WTC11 (cell line): ENCODE measurements at regions not wholly inside any gene's neighbourhood (a gene's known extent, or its start where the extent isn't known, plus 50 kb on each side); places are given as distances from the start of the nearest gene placed in this dataset.

Experiments
- ATAC-seq: fragments of 200-7000 bp; cut with Tn5 transposase; 2 replicates; pipeline ENCODE4 v1.10.0; 2021; ENCODE audit warnings: mild to moderate bottlenecking, moderate library complexity
- CTCF ChIA-PET: fragments of 300-600 bp; sonication (Branson Sonifier 250); formaldehyde crosslinking; loops from one replicate; lab custom pipeline; 2021; ENCODE audit warnings: antibody characterized with exemption; lab: Charles Lee
- POLR2A ChIA-PET: fragments of 350-600 bp; sonication (Branson Sonifier 250); formaldehyde crosslinking; loops from one replicate; lab custom pipeline; 2021; ENCODE audit warnings: antibody characterized with exemption; lab: Charles Lee
- DNase-seq: peaks from one replicate; pipeline ENCODE4 v3.0.0; 2021; ENCODE audit warnings: low spot score
- H3K27ac Mint-ChIP-seq: 2 replicates; pipeline ENCODE4 v1.8.0; 2021; ENCODE audit warnings: mixed read lengths
- H3K27me3 Mint-ChIP-seq: 2 replicates; pipeline ENCODE4 v1.8.0; 2021; ENCODE audit warnings: low read depth, mild to moderate bottlenecking, moderate library complexity, mixed read lengths
- H3K36me3 Mint-ChIP-seq: 2 replicates; pipeline ENCODE4 v1.8.0; 2021; ENCODE audit warnings: mixed read lengths
- H3K4me1 Mint-ChIP-seq: 2 replicates; pipeline ENCODE4 v1.8.0; 2022; ENCODE audit warnings: mixed read lengths
- H3K4me3 Mint-ChIP-seq: 2 replicates; pipeline ENCODE4 v1.8.0; 2021; ENCODE audit warnings: mild to moderate bottlenecking, moderate library complexity, mixed read lengths
- H3K9me3 Mint-ChIP-seq: 2 replicates; pipeline ENCODE4 v1.8.0; 2021; ENCODE audit warnings: mixed read lengths
- ATF3 ChIP-seq: sonication (generic); formaldehyde crosslinking; conservative IDR thresholded peaks from 2 replicates; pipeline ENCODE4 v1.8.1; 2022; ENCODE audit warnings: mild to moderate bottlenecking, missing genetic modification reagents
- CBFB ChIP-seq: sonication (generic); formaldehyde crosslinking; IDR thresholded peaks from 2 replicates; pipeline ENCODE4 v1.8.1; 2022; ENCODE audit warnings: mild to moderate bottlenecking, low read depth, missing genetic modification reagents
- CREB1 ChIP-seq: sonication (generic); formaldehyde crosslinking; IDR thresholded peaks from 2 replicates; pipeline ENCODE4 v1.8.0; 2023; ENCODE audit warnings: mild to moderate bottlenecking, missing genetic modification reagents
- CTCF ChIP-seq: fragments of 200-600 bp; IDR thresholded peaks from 2 replicates; pipeline ENCODE4 v1.8.0; 2022; ENCODE audit warnings: antibody characterized with exemption
- ELF4 ChIP-seq: sonication (generic); formaldehyde crosslinking; IDR thresholded peaks from 2 replicates; pipeline ENCODE4 v1.8.1; 2022; ENCODE audit warnings: low read depth, mild to moderate bottlenecking, moderate library complexity, missing genetic modification reagents
- FOXK1 ChIP-seq: sonication (generic); formaldehyde crosslinking; IDR thresholded peaks from 2 replicates; pipeline ENCODE4 v1.8.0; 2022; ENCODE audit warnings: mild to moderate bottlenecking, moderate library complexity, missing genetic modification reagents
- FOXP1 ChIP-seq: sonication (generic); formaldehyde crosslinking; IDR thresholded peaks from 2 replicates; pipeline ENCODE4 v1.8.0; 2022; ENCODE audit warnings: missing genetic modification reagents, mild to moderate bottlenecking, moderate library complexity, borderline replicate concordance
- GRHL2 ChIP-seq: fragments of 250-450 bp; sonication (Bioruptor Pico); IDR thresholded peaks from 2 replicates; pipeline ENCODE4 v1.8.0; 2022; ENCODE audit warnings: mild to moderate bottlenecking, moderate library complexity; ENCODE audit not compliant: insufficient replicate concordance, severe bottlenecking
- HMGA2 ChIP-seq: fragments of 250-450 bp; sonication (Bioruptor Pico); IDR thresholded peaks from 2 replicates; pipeline ENCODE4 v1.4.0; 2021; ENCODE audit warnings: mild to moderate bottlenecking, moderate library complexity
- NFYB ChIP-seq: sonication (generic); formaldehyde crosslinking; conservative IDR thresholded peaks from 2 replicates; pipeline ENCODE4 v1.8.0; 2022; ENCODE audit warnings: low read depth, missing genetic modification reagents
- NR1H2 ChIP-seq: sonication (generic); formaldehyde crosslinking; IDR thresholded peaks from 2 replicates; pipeline ENCODE4 v1.9.0; 2021; ENCODE audit warnings: mild to moderate bottlenecking, moderate library complexity, missing genetic modification reagents
- PRRX2 ChIP-seq: fragments of 250-450 bp; sonication (Bioruptor Pico); IDR thresholded peaks from 2 replicates; pipeline ENCODE4 v1.8.0; 2021; ENCODE audit warnings: mild to moderate bottlenecking
- RELA ChIP-seq: sonication (generic); formaldehyde crosslinking; IDR thresholded peaks from 2 replicates; pipeline ENCODE4 v1.8.1; 2022; ENCODE audit warnings: missing genetic modification reagents, mild to moderate bottlenecking, borderline replicate concordance
- SMAD4 ChIP-seq: sonication (generic); formaldehyde crosslinking; IDR thresholded peaks from 2 replicates; pipeline ENCODE4 v1.8.0; 2022; ENCODE audit warnings: mild to moderate bottlenecking, missing genetic modification reagents
- ZMAT4 ChIP-seq: fragments of 250-450 bp; sonication (Bioruptor Pico); IDR thresholded peaks from 2 replicates; pipeline ENCODE4 v1.9.0; 2021; ENCODE audit warnings: mild to moderate bottlenecking
- ZNF121 ChIP-seq: sonication (generic); formaldehyde crosslinking; IDR thresholded peaks from 2 replicates; pipeline ENCODE4 v1.8.0; 2023; ENCODE audit warnings: missing genetic modification reagents
- ZNF138 ChIP-seq: sonication (generic); formaldehyde crosslinking; conservative IDR thresholded peaks from 2 replicates; pipeline ENCODE4 v1.8.1; 2022; ENCODE audit warnings: mild to moderate bottlenecking, moderate library complexity, missing genetic modification reagents
- ZNF423 ChIP-seq: fragments of 250-450 bp; sonication (Bioruptor Pico); IDR thresholded peaks from 2 replicates; pipeline ENCODE4 v2.1.2; 2022; ENCODE audit warnings: mild to moderate bottlenecking, moderate library complexity
- ZSCAN18 ChIP-seq: fragments of 250-450 bp; sonication (Bioruptor Pico); IDR thresholded peaks from 2 replicates; pipeline ENCODE4 v2.1.2; 2022; ENCODE audit warnings: mild to moderate bottlenecking, moderate library complexity
- TF ChIP-seq, protein P1 (sequence below): fragments of 250-450 bp; sonication (Bioruptor Pico); IDR thresholded peaks from 2 replicates; pipeline ENCODE4 v1.9.0; 2021; ENCODE audit warnings: mild to moderate bottlenecking

- ChIA-PET POLR2A (no interaction called here), CTCF (no interaction called here)
- H3K27ac Mint-ChIP-seq: no peak overlapping the region
- H3K27me3 Mint-ChIP-seq: no peaks in the 10 kb centered on the region
- no peak overlapping the region for H3K4me3 Mint-ChIP-seq
- TF ChIP-seq ZNF138 (CRISPR knock-in tag) (no peak), ZMAT4 (CRISPR knock-in tag) (no peak), ZNF423 (no peak), CBFB (CRISPR knock-in tag) (no peak), ZSCAN18 (CRISPR knock-in tag) (no peak), FOXP1 (CRISPR knock-in tag) (no peak), ELF4 (CRISPR knock-in tag) (no peak), GRHL2 (CRISPR knock-in tag) (no peak), RELA (CRISPR knock-in tag) (no peak), FOXK1 (CRISPR knock-in tag) (no peak), ATF3 (no peak), CTCF (no peak), SMAD4 (CRISPR knock-in tag) (no peak), HMGA2 (no peak), ZNF121 (no peak), PRRX2 (CRISPR knock-in tag) (no peak)
- TF ChIP-seq, protein P1, sequence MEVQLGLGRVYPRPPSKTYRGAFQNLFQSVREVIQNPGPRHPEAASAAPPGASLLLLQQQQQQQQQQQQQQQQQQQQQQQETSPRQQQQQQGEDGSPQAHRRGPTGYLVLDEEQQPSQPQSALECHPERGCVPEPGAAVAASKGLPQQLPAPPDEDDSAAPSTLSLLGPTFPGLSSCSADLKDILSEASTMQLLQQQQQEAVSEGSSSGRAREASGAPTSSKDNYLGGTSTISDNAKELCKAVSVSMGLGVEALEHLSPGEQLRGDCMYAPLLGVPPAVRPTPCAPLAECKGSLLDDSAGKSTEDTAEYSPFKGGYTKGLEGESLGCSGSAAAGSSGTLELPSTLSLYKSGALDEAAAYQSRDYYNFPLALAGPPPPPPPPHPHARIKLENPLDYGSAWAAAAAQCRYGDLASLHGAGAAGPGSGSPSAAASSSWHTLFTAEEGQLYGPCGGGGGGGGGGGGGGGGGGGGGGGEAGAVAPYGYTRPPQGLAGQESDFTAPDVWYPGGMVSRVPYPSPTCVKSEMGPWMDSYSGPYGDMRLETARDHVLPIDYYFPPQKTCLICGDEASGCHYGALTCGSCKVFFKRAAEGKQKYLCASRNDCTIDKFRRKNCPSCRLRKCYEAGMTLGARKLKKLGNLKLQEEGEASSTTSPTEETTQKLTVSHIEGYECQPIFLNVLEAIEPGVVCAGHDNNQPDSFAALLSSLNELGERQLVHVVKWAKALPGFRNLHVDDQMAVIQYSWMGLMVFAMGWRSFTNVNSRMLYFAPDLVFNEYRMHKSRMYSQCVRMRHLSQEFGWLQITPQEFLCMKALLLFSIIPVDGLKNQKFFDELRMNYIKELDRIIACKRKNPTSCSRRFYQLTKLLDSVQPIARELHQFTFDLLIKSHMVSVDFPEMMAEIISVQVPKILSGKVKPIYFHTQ: no peak
- no peak for DNase-seq
- peaks cover 18% of the 10 kb centered on the region for H3K4me1 Mint-ChIP-seq
- ATAC-seq: no peak
- H3K36me3 Mint-ChIP-seq: peaks cover 22% of the 10 kb centered on the region
- H3K9me3 Mint-ChIP-seq: peaks cover 25% of the 10 kb centered on the region
These were observed 104.6 kb downstream of the FHDC1 start for GRCh38 chr4:153040677-153041076.

- Mint-ChIP-seq H3K36me3 (peaks cover 22% of the 10 kb centered on the region), H3K9me3 (peaks cover 34% of the 10 kb centered on the region), H3K27me3 (no peaks in the 10 kb centered on the region), H3K4me3 (no peak overlapping the region), H3K4me1 (peaks cover 7% of the 10 kb centered on the region; the same call in 1 of the 2 replicates), H3K27ac (no peak overlapping the region)
- CTCF ChIA-PET: no interaction called here
- no peak for ATAC-seq
- DNase-seq: no peak
- no peak for TF ChIP-seq NR1H2 (CRISPR knock-in tag)
- TF ChIP-seq CREB1 (CRISPR knock-in tag): no peak
- TF ChIP-seq NFYB (CRISPR knock-in tag): no peak
- POLR2A ChIA-PET: no interaction called here
These were observed 107.9 kb downstream of the FHDC1 start for GRCh38 chr4:153044036-153044435.
